ENCODE measurements at regions not wholly inside any gene's neighbourhood (a gene's known extent, or its start where the extent isn't known, plus 50 kb on each side); places are given as distances from the start of the nearest gene placed in this dataset.
"Not testable (repeated sequence)": the region's sequence is repeated elsewhere in the genome, so short reads cannot be mapped to it uniquely, and the experiment has no call there.

DNA sequence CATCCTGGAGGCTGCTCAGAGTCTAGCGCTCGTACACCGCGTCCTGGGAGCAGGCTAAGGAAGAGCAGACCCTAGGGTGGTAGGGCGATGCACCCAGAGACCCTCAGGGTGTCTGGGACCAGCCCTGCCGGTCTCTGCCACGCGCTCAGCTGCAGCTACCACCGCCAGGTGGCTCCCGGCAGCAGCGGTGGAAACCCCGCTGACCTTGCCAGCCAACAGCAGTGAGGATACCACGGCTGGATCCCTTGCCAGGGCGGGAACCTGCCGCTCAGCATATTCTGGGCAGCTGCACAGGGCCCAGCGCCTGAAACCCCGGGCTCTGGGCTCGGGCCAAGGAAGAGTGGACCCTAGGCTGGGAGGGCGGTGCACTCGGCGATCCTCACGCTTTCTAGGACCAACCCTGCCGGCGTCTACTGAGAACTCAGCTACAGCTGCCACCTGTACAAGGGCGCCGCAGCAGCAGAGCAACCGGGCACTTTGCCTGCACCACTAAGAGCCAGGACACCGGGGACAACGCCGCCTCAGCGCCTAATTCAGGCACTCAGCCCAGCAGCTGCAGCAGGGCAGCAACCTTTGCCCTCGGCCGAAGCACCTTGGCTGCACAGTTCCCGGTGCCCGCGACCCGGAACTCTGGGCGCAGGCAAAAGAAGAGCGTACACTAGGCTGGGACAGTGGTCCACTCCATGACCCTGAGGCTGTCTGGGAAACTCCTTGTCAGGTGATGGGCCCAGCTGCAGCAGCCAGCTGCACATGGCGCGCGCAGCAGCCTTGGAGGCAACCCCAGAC, 80.8 kb downstream of the POTEB2 start:
- not testable (repeated sequence) for DNase-seq, H3K27me3 ChIP-seq, H3K36me3 ChIP-seq, H3K27ac ChIP-seq, H3K4me1 ChIP-seq, H3K4me3 ChIP-seq, H3K9me3 ChIP-seq
- TF ChIP-seq, protein P1, sequence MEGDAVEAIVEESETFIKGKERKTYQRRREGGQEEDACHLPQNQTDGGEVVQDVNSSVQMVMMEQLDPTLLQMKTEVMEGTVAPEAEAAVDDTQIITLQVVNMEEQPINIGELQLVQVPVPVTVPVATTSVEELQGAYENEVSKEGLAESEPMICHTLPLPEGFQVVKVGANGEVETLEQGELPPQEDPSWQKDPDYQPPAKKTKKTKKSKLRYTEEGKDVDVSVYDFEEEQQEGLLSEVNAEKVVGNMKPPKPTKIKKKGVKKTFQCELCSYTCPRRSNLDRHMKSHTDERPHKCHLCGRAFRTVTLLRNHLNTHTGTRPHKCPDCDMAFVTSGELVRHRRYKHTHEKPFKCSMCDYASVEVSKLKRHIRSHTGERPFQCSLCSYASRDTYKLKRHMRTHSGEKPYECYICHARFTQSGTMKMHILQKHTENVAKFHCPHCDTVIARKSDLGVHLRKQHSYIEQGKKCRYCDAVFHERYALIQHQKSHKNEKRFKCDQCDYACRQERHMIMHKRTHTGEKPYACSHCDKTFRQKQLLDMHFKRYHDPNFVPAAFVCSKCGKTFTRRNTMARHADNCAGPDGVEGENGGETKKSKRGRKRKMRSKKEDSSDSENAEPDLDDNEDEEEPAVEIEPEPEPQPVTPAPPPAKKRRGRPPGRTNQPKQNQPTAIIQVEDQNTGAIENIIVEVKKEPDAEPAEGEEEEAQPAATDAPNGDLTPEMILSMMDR (IDR thresholded peaks at IDR 0.05), result peak in 1 of 6 experiments; percentile 10

DNA sequence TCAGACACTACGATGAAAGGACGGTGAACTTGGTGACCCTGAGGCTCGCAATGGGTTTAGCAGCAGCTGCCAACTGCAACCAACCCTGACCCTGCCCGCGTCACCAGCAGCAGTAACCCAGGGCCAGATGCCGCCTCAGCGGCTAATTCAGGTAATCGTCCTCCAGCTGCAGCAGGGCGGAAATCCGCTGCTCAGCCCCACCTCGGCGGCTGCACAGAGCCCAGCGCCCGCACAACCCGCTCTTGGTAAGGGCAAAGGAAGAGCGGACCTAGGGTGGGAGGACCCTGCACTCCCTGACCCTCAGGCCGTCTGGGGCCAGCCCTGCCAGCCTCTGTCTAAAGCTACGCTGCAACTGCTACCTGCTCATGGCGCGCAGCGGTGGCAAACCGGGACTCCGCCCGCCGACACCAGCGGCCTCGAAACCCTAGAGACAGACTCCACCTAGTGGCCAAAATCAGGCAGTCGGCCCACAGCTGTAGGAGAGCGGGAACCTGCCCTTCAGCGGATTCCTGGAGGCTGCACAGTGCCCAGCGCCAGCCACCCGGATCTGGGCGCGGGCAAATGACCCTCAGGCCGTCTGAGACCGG, 82.4 kb downstream of the POTEB2 start:
- not testable (repeated sequence) for H3K36me3 ChIP-seq, H3K4me3 ChIP-seq, H3K9me3 ChIP-seq, H3K4me1 ChIP-seq, H3K27ac ChIP-seq, DNase-seq, H3K27me3 ChIP-seq

DNA sequence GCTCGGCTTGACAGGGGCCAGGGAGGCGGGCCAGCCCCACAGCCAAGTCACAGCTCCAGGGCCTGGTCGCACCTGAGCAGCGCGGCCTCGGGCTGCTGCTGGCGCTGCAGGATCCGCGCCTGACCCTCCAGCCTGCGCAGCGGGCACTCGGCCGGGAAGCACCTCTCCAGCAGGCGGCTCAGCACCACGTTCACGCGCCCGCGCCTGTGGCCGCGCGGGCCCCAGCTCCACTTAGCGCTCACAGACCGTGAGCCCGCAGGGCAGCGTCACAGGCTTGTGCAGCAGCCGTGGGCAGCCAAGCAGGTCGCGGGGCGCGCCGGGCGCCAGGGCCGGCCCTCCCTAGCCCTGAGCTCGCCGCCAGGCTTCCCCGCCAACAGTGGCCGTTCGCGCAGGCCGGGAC, 90.7 kb downstream of the POTEB2 start:
- DNase-seq, H3K9me3 ChIP-seq, H3K4me1 ChIP-seq, H3K36me3 ChIP-seq, H3K4me3 ChIP-seq, H3K27me3 ChIP-seq, H3K27ac ChIP-seq: not testable (repeated sequence)

DNA sequence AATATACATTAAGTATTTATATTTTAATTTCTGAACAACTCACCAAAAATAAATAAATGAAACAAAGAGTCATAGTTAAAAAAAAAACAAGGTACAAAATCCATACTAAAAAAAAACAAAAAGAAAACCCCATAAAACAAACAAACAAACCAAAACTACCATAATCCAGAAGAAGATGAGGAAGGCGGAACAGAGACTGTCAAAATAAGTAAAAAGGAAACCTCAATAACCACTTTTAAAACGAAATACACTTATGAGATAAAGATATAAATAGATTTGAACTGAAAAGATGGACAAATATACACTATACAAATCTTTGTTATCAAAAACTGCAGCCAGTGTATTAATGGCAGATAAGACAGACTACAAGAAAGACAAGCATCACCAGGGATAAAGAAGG, 98.2 kb downstream of the POTEB2 start:
- not testable (repeated sequence) for DNase-seq, H3K9me3 ChIP-seq, H3K4me3 ChIP-seq, H3K36me3 ChIP-seq, H3K27ac ChIP-seq, H3K27me3 ChIP-seq, H3K4me1 ChIP-seq

GRCh38 chr15:20762422-20762821, 103.7 kb downstream of the POTEB2 start:
- not testable (repeated sequence) for H3K4me1 ChIP-seq, H3K36me3 ChIP-seq, H3K27me3 ChIP-seq, H3K27ac ChIP-seq, H3K9me3 ChIP-seq, H3K4me3 ChIP-seq, DNase-seq

DNA sequence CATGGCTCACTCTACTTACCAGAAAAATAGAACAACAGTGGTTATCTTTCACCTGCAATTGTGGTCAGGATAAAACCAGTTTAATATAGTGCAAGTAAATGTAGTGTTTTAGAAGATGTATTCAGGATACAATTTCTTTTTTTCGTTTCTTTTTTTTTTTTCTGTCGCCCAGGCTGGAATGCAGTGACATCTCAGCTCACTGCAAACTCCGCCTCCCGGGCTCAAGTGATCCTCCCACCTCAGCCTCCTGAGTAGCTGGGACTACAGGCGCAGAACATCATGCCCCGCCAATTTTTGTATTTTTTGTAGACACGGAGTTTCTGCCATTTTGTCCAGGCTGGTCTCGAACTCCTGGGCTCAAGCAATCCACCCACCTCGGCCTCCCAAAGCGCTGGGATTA, 109.7 kb downstream of the POTEB2 start:
- not testable (repeated sequence) for H3K9me3 ChIP-seq

GRCh38 chr15:20755665-20756398, 110.3 kb downstream of the POTEB2 start:
- H3K9me3 ChIP-seq, H3K36me3 ChIP-seq, DNase-seq, H3K27me3 ChIP-seq, H3K4me1 ChIP-seq, H3K4me3 ChIP-seq, H3K27ac ChIP-seq: not testable (repeated sequence)

More for the DNA sequence above, 109.7 kb downstream of the POTEB2 start:
- H3K27ac ChIP-seq, H3K36me3 ChIP-seq, H3K4me3 ChIP-seq, DNase-seq, H3K4me1 ChIP-seq, H3K27me3 ChIP-seq: not testable (repeated sequence)

DNA sequence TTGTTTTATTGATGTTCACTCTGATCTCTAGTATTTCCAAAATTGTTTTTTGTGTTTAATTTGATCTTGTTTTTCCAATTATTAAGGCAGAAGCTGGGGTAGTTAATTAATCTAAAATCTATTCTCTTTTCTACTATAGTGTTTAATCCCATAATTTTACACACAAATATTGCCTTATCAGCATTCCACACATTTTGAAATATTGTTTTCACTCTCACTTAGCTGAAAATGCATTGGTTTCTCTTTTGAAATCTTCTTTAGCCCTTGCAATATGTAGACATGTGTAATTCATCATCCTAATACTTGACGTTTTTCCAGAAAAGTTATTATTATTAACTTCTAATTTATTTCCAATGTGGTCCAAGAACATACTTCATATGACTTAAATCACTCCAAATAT, 132.6 kb downstream of the POTEB2 start:
- H3K27me3 ChIP-seq, H3K4me3 ChIP-seq, DNase-seq, H3K27ac ChIP-seq, H3K9me3 ChIP-seq, H3K4me1 ChIP-seq, H3K36me3 ChIP-seq: not testable (repeated sequence)

Small RNA genes in the stretch of these regions (small RNA-seq; reads per million reads assigned to genes)
- gene RNU6-498P, result 0 reads per million in 2 donors
